Sigmoid colon (tissue), 4 donors: ENCODE measurements at regions not wholly inside any gene's neighbourhood (a gene's known extent, or its start where the extent isn't known, plus 50 kb on each side); places are given as distances from the start of the nearest gene placed in this dataset.

Source experiments
- CTCF ChIP-seq, 4 experiments: fragments of 450-650 bp in 3 of 4; fragments of 200-600 bp in 1 of 4; IDR thresholded peaks; one replicate each; pipeline ENCODE4 v1.5.1; 2016 to 2019; ENCODE audit warnings: antibody characterized with exemption in 4 of 4, mild to moderate bottlenecking in 3 of 4, moderate library complexity in 2 of 4
- POLR2AphosphoS5 ChIP-seq, 4 donors: sonication (generic); formaldehyde crosslinking; IDR thresholded peaks; one replicate each; pipeline ENCODE4 v1.6.1; 2017; ENCODE audit warnings: antibody characterized with exemption in 4 of 4

DNA sequence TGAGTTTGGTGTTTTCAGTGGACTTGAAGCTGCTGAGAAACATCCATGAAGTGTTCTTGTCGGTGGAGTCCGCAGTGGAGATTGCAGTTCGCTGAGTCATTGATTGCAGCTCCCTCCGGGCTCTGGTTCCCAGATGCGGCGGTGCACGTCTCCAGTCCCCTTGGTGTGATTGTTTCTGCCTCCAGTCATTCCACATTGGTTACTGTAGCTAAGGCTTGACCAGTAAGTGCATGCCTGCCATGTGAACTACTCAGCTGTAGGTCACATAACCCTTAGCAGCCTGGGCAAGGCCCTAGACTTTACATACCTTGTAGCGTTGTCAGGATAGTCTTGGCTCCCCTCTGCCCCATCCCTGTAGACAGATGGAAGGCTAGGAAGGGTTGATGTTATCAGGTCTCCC, 53.8 kb upstream of the CLCN4 start:
- TF ChIP-seq CTCF (IDR thresholded peaks at IDR 0.05) (no peak), POLR2AphosphoS5 (IDR thresholded peaks at IDR 0.05) (no peak)
